Fibroblast of gingiva (primary cell): ENCODE measurements at regions not wholly inside any gene's neighbourhood (a gene's known extent, or its start where the extent isn't known, plus 50 kb on each side); places are given as distances from the start of the nearest gene placed in this dataset.

Experiments used
- DNase-seq: peaks from one replicate; pipeline ENCODE4 v3.0.0-alpha.2; 2011; ENCODE audit warnings: low read depth

GRCh38 chr2:226620176-226620575 lies 179.4 kb downstream of the IRS1 start:
- no peak for DNase-seq

- DNase-seq = no peak
These were observed 179.9 kb downstream of the IRS1 start for GRCh38 chr2:226619707-226620106.

- DNase-seq = peak; percentile 91
These were observed 180.6 kb downstream of the IRS1 start for GRCh38 chr2:226618875-226619605.

- no peak for DNase-seq
These were observed 181.1 kb downstream of the IRS1 start for GRCh38 chr2:226618544-226618874.

- no peak for DNase-seq
These were observed 183.7 kb downstream of the IRS1 start for GRCh38 chr2:226615891-226616290.

GRCh38 chr2:226611944-226612318 lies 187.7 kb downstream of the IRS1 start:
- DNase-seq = no peak

GRCh38 chr2:226611196-226611943 lies 188.2 kb downstream of the IRS1 start:
- no peak for DNase-seq

GRCh38 chr2:226609366-226609765 lies 190.3 kb downstream of the IRS1 start:
- DNase-seq = peak; percentile 66

- DNase-seq = no peak
These were observed 191.2 kb downstream of the IRS1 start for GRCh38 chr2:226608451-226608850.

- no peak for DNase-seq
These were observed 192.2 kb downstream of the IRS1 start for GRCh38 chr2:226607379-226607778.

GRCh38 chr2:226605642-226606041 lies 194.0 kb downstream of the IRS1 start:
- DNase-seq = no peak

GRCh38 chr2:226603606-226604005 lies 196.0 kb downstream of the IRS1 start:
- no peak for DNase-seq

GRCh38 chr2:226601881-226602662 lies 197.5 kb downstream of the IRS1 start:
- DNase-seq = no peak

- DNase-seq = no peak
These were observed 198.8 kb downstream of the IRS1 start for GRCh38 chr2:226600802-226601201.

- no peak for DNase-seq
These were observed 199.4 kb downstream of the IRS1 start for GRCh38 chr2:226600184-226600583.

GRCh38 chr2:226589043-226589442 lies 210.6 kb downstream of the IRS1 start:
- DNase-seq = no peak

GRCh38 chr2:226585130-226585561 lies 214.5 kb downstream of the IRS1 start:
- DNase-seq = no peak

GRCh38 chr2:226584518-226585055 lies 215.0 kb downstream of the IRS1 start:
- no peak for DNase-seq

- DNase-seq = peak; percentile 72
These were observed 215.9 kb downstream of the IRS1 start for GRCh38 chr2:226583715-226584114.

- DNase-seq = no peak
These were observed 218.0 kb downstream of the IRS1 start for GRCh38 chr2:226581661-226582060.

GRCh38 chr2:226581004-226581403 lies 218.6 kb downstream of the IRS1 start:
- no peak for DNase-seq

- no peak for DNase-seq
These were observed 219.2 kb downstream of the IRS1 start for GRCh38 chr2:226580403-226580802.

GRCh38 chr2:226579519-226579918 lies 220.1 kb downstream of the IRS1 start:
- no peak for DNase-seq
